SK-N-SH (cell line): ENCODE measurements at regions not wholly inside any gene's neighbourhood (a gene's known extent, or its start where the extent isn't known, plus 50 kb on each side); places are given as distances from the start of the nearest gene placed in this dataset.

Experiments
- CTCF ChIA-PET: fragments of 300-600, 350-600 bp; formaldehyde crosslinking; extraction: SDS; loops from one replicate; lab custom pipeline; 2021; lab: Yijun Ruan, JAX
- POLR2A ChIA-PET: fragments of 350-600 bp; sonication (Branson Sonifier 250); formaldehyde crosslinking; extraction: SDS; loops from one replicate; lab custom pipeline; 2020; ENCODE audit warnings: antibody characterized with exemption, inconsistent platforms; lab: Yijun Ruan, JAX
- DNase-seq: peaks from one replicate; pipeline ENCODE4 v3.0.0; 2012
- H2AFZ ChIP-seq: fragments of 200-600 bp; sonication (generic); 2 replicates; pipeline ENCODE4 v1.8.1; 2016; ENCODE audit warnings: antibody characterized with exemption, mild to moderate bottlenecking, low read depth
- H3F3A ChIP-seq: fragments of 200-600 bp; sonication (generic); replicated peaks from 2 replicates; pipeline ENCODE3; 2016; ENCODE audit warnings: antibody characterized with exemption, mild to moderate bottlenecking; ENCODE audit not compliant: insufficient read depth
- H3K27ac ChIP-seq, 2 experiments: fragments of 200-500 bp in 1 of 2; fragments of 200-600 bp in 1 of 2; sonication (Bioruptor generic) in 1 of 2; sonication (generic), shearing (Covaris generic) in 1 of 2; 2 replicates each; pipeline versions ENCODE4 v1.5.1 to v1.6.1; 2014 to 2016; ENCODE audit warnings: low read depth in 2 of 2, inconsistent platforms in 1 of 2, low read length in 1 of 2, mild to moderate bottlenecking in 1 of 2, mixed read lengths in 1 of 2
- H3K27me3 ChIP-seq: fragments of 200-600 bp; sonication (generic), shearing (Covaris generic); 2 replicates; pipeline ENCODE4 v1.6.1; 2016; ENCODE audit warnings: mixed run types; ENCODE audit not compliant: insufficient read depth
- H3K36me3 ChIP-seq, 2 experiments: fragments of 200-500 bp in 1 of 2; fragments of 200-600 bp in 1 of 2; sonication (Bioruptor generic) in 1 of 2; sonication (generic) in 1 of 2; replicated peaks in 1 of 2; 2 replicates each; pipeline versions ENCODE3 to v1.5.1; 2014 to 2016; ENCODE audit warnings: low read length in 1 of 2, mild to moderate bottlenecking in 1 of 2; ENCODE audit not compliant: insufficient read depth in 2 of 2, control insufficient read depth in 1 of 2
- H3K4me1 ChIP-seq, 2 experiments: fragments of 200-500 bp in 1 of 2; fragments of 200-600 bp in 1 of 2; sonication (Bioruptor generic) in 1 of 2; sonication (generic), shearing (Covaris generic) in 1 of 2; 2 replicates each; pipeline versions ENCODE4 v1.5.1 to v1.6.1; 2014 to 2016; ENCODE audit warnings: low read depth in 1 of 2, low read length in 1 of 2, mixed run types in 1 of 2; ENCODE audit not compliant: insufficient read depth in 2 of 2, control insufficient read depth in 1 of 2
- H3K4me2 ChIP-seq: fragments of 200-600 bp; sonication (generic), shearing (Covaris generic); 2 replicates; pipeline ENCODE4 v1.6.1; 2017; ENCODE audit warnings: mixed run types
- H3K4me3 ChIP-seq, 2 experiments: fragments of 200-500 bp in 1 of 2; fragments of 200-600 bp in 1 of 2; sonication (Bioruptor generic) in 1 of 2; sonication (generic), shearing (Covaris generic) in 1 of 2; 2 replicates each; pipeline versions ENCODE4 v1.5.1 to v1.8.1; 2014 to 2016; ENCODE audit warnings: low read depth in 2 of 2, inconsistent platforms in 1 of 2, low read length in 1 of 2, mild to moderate bottlenecking in 1 of 2, mixed read lengths in 1 of 2, moderate library complexity in 1 of 2
- H3K79me2 ChIP-seq: fragments of 200-600 bp; sonication (generic); 2 replicates; pipeline ENCODE4 v1.8.1; 2017; ENCODE audit warnings: mild to moderate bottlenecking; ENCODE audit not compliant: insufficient read depth
- H3K9ac ChIP-seq: fragments of 200-600 bp; sonication (generic); 2 replicates; pipeline ENCODE4 v1.6.1; 2017; ENCODE audit warnings: mixed run types
- H3K9me2 ChIP-seq: fragments of 200-600 bp; sonication (generic); 2 replicates; pipeline ENCODE4 v1.6.1; 2017; ENCODE audit warnings: mixed run types
- H3K9me3 ChIP-seq: fragments of 200-600 bp; sonication (generic); 2 replicates; pipeline ENCODE4 v1.6.1; 2017; ENCODE audit warnings: mixed run types, mild to moderate bottlenecking, moderate library complexity
- H4K20me1 ChIP-seq: fragments of 200-600 bp; sonication (generic); 2 replicates; pipeline ENCODE4 v1.6.1; 2017; ENCODE audit warnings: mild to moderate bottlenecking, mixed run types; ENCODE audit not compliant: insufficient read depth
- CHD2 ChIP-seq: fragments of 150-350 bp; IDR thresholded peaks from 2 replicates; pipeline ENCODE4 v1.6.1; 2018; ENCODE audit warnings: low read length; ENCODE audit not compliant: partially characterized antibody
- ELF1 ChIP-seq: IDR thresholded peaks from 2 replicates; pipeline ENCODE4 v1.4.0; 2012
- EP300 ChIP-seq, 2 experiments: IDR thresholded peaks; 2 replicates each; pipeline versions ENCODE4 v1.4.0 to v1.6.1; 2012; ENCODE audit warnings: borderline replicate concordance in 1 of 2, low read depth in 1 of 2, low read length in 1 of 2
- EZH2phosphoT487 ChIP-seq: fragments of 200-600 bp; sonication (generic); IDR thresholded peaks from 2 replicates; pipeline ENCODE4 v1.6.1; 2017; ENCODE audit warnings: low read depth, mixed run types, mild to moderate bottlenecking, antibody characterized with exemption, moderate library complexity, borderline replicate concordance
- FOSL2 ChIP-seq: IDR thresholded peaks from 2 replicates; pipeline ENCODE4 v1.4.0; 2012; ENCODE audit warnings: low read depth, mild to moderate bottlenecking, moderate library complexity, borderline replicate concordance
- FOXJ3 ChIP-seq: sonication (generic); formaldehyde crosslinking; IDR thresholded peaks from 2 replicates; pipeline ENCODE4 v1.5.1; 2020; ENCODE audit warnings: mild to moderate bottlenecking, missing genetic modification reagents
- FOXM1 ChIP-seq: IDR thresholded peaks from 2 replicates; pipeline ENCODE4 v1.4.0; 2012; ENCODE audit warnings: low read depth, mild to moderate bottlenecking
- GATA2 ChIP-seq: sonication (generic); formaldehyde crosslinking; IDR thresholded peaks from 2 replicates; pipeline ENCODE4 v1.5.0; 2020; ENCODE audit warnings: mild to moderate bottlenecking, missing genetic modification reagents
- JUND ChIP-seq: IDR thresholded peaks from 2 replicates; pipeline ENCODE4 v1.4.0; 2012
- MEF2A ChIP-seq: IDR thresholded peaks from 2 replicates; pipeline ENCODE4 v1.4.0; 2012; ENCODE audit warnings: low read depth, borderline replicate concordance
- NRF1 ChIP-seq: IDR thresholded peaks from 2 replicates; pipeline ENCODE4 v1.6.1; 2012; ENCODE audit warnings: low read depth, mild to moderate bottlenecking, low read length
- POLR2AphosphoS5 ChIP-seq: IDR thresholded peaks from 2 replicates; pipeline ENCODE4 v1.6.1; 2012; ENCODE audit warnings: low read depth, low read length
- RAD21 ChIP-seq: IDR thresholded peaks from 2 replicates; pipeline ENCODE4 v1.6.1; 2012; ENCODE audit warnings: mild to moderate bottlenecking, low read length
- RXRA ChIP-seq: IDR thresholded peaks from 2 replicates; pipeline ENCODE4 v1.4.0; 2012; ENCODE audit warnings: low read depth, mild to moderate bottlenecking, borderline replicate concordance
- SIN3A ChIP-seq: IDR thresholded peaks from 2 replicates; pipeline ENCODE4 v1.6.1; 2012; ENCODE audit warnings: low read depth, mild to moderate bottlenecking, low read length, moderate library complexity, borderline replicate concordance
- TAF1 ChIP-seq: IDR thresholded peaks from 2 replicates; pipeline ENCODE4 v1.6.1; 2012; ENCODE audit warnings: low read depth, mild to moderate bottlenecking, low read length, moderate library complexity, borderline replicate concordance
- TCF12 ChIP-seq: IDR thresholded peaks from 2 replicates; pipeline ENCODE4 v1.4.0; 2012
- TEAD4 ChIP-seq: IDR thresholded peaks from 2 replicates; pipeline ENCODE4 v1.4.0; 2012; ENCODE audit warnings: mild to moderate bottlenecking, borderline replicate concordance; ENCODE audit not compliant: insufficient read depth
- WGBS: methylation state at CpG from one replicate; pipeline ENCODE4 v1.1.6; 2017; ENCODE audit warnings: low lambda C conversion rate; 5-methylcytosine and 5-hydroxymethylcytosine counted together
- TF ChIP-seq, protein P1 (sequence below): IDR thresholded peaks from 2 replicates; pipeline ENCODE4 v1.6.1; 2012; ENCODE audit warnings: mild to moderate bottlenecking, low read depth, low read length, moderate library complexity
- TF ChIP-seq, protein P2 (sequence below): IDR thresholded peaks from 2 replicates; pipeline ENCODE4 v1.4.0; 2012; ENCODE audit warnings: low read depth
- TF ChIP-seq, protein P3 (sequence below): IDR thresholded peaks from 2 replicates; pipeline ENCODE4 v1.4.0; 2012; ENCODE audit warnings: low read depth, borderline replicate concordance
- TF ChIP-seq, protein P4 (sequence below): fragments of 150-350 bp; IDR thresholded peaks from 2 replicates; pipeline ENCODE4 v1.6.1; 2016; ENCODE audit warnings: mild to moderate bottlenecking, low read depth, low read length
- TF ChIP-seq, protein P5 (sequence below): IDR thresholded peaks from 2 replicates; pipeline ENCODE4 v1.4.0; 2012; ENCODE audit warnings: low read depth, borderline replicate concordance

DNA sequence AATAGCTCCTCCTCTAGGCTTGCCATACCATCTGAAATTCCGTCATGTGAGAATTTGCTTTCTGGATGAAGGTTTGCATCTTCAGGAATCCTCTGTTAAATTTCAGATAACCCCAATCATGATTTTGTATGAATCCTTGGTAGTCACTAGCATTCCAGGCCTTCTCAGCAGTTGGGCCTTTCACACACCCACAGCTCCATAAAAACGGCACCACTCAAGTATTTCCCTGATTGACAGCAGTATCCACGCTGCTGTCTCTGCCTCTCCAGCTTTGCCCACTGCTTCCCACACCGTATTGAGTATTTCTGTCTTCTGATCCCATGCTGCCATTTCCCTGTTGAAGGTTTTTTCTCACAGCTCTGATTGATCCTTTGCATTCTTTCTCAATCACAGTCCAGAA is 208.7 kb upstream of the NCAM1 start (continued):
- TF ChIP-seq, protein P1, sequence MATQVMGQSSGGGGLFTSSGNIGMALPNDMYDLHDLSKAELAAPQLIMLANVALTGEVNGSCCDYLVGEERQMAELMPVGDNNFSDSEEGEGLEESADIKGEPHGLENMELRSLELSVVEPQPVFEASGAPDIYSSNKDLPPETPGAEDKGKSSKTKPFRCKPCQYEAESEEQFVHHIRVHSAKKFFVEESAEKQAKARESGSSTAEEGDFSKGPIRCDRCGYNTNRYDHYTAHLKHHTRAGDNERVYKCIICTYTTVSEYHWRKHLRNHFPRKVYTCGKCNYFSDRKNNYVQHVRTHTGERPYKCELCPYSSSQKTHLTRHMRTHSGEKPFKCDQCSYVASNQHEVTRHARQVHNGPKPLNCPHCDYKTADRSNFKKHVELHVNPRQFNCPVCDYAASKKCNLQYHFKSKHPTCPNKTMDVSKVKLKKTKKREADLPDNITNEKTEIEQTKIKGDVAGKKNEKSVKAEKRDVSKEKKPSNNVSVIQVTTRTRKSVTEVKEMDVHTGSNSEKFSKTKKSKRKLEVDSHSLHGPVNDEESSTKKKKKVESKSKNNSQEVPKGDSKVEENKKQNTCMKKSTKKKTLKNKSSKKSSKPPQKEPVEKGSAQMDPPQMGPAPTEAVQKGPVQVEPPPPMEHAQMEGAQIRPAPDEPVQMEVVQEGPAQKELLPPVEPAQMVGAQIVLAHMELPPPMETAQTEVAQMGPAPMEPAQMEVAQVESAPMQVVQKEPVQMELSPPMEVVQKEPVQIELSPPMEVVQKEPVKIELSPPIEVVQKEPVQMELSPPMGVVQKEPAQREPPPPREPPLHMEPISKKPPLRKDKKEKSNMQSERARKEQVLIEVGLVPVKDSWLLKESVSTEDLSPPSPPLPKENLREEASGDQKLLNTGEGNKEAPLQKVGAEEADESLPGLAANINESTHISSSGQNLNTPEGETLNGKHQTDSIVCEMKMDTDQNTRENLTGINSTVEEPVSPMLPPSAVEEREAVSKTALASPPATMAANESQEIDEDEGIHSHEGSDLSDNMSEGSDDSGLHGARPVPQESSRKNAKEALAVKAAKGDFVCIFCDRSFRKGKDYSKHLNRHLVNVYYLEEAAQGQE, result no peak
- no peak for TF ChIP-seq ELF1
- TF ChIP-seq, protein P2, sequence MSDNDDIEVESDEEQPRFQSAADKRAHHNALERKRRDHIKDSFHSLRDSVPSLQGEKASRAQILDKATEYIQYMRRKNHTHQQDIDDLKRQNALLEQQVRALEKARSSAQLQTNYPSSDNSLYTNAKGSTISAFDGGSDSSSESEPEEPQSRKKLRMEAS, result no peak
- no peak for TF ChIP-seq EZH2phosphoT487
- no peak for TF ChIP-seq RAD21

DNA sequence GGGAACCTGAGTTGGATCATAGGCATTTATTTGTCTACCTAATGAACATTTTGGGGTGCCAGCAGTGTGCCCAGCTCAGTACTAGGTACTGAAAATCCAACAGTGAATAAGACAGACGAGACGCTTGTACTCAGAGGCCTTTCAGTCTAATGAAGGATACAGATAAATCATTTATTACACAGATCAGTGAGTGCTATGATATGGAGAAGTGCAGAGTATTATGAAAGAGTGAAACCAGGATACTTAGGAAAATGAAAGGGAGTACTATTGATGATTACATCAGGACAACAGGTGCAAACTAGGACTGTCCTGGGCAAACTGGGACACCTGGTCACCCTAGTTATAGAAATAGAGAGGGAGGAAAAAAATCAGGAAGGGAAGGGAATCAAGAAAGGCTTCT is 207.5 kb upstream of the NCAM1 start:
- 75% methylated on average over 2 of the region's 2 CpGs for WGBS
- TF ChIP-seq JUND (no peak), TCF12 (no peak), EP300 (IDR thresholded peaks at IDR 0.05; ENCODE audit: borderline replicate concordance in 1 of 2, low read depth in 1 of 2, low read length in 1 of 2) (no peak), MEF2A (no peak), FOXM1 (no peak), NRF1 (no peak), CHD2 (no peak), FOSL2 (no peak), SIN3A (no peak), POLR2AphosphoS5 (no peak), TEAD4 (no peak), TAF1 (no peak), RXRA (no peak), GATA2 (CRISPR knock-in tag) (no peak), RAD21 (no peak), FOXJ3 (no peak)
- TF ChIP-seq, protein P2, result no peak
- TF ChIP-seq, protein P3, sequence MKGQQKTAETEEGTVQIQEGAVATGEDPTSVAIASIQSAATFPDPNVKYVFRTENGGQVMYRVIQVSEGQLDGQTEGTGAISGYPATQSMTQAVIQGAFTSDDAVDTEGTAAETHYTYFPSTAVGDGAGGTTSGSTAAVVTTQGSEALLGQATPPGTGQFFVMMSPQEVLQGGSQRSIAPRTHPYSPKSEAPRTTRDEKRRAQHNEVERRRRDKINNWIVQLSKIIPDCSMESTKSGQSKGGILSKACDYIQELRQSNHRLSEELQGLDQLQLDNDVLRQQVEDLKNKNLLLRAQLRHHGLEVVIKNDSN, result no peak
- TF ChIP-seq, protein P4, sequence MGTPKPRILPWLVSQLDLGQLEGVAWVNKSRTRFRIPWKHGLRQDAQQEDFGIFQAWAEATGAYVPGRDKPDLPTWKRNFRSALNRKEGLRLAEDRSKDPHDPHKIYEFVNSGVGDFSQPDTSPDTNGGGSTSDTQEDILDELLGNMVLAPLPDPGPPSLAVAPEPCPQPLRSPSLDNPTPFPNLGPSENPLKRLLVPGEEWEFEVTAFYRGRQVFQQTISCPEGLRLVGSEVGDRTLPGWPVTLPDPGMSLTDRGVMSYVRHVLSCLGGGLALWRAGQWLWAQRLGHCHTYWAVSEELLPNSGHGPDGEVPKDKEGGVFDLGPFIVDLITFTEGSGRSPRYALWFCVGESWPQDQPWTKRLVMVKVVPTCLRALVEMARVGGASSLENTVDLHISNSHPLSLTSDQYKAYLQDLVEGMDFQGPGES, result no peak
- TF ChIP-seq, protein P5, sequence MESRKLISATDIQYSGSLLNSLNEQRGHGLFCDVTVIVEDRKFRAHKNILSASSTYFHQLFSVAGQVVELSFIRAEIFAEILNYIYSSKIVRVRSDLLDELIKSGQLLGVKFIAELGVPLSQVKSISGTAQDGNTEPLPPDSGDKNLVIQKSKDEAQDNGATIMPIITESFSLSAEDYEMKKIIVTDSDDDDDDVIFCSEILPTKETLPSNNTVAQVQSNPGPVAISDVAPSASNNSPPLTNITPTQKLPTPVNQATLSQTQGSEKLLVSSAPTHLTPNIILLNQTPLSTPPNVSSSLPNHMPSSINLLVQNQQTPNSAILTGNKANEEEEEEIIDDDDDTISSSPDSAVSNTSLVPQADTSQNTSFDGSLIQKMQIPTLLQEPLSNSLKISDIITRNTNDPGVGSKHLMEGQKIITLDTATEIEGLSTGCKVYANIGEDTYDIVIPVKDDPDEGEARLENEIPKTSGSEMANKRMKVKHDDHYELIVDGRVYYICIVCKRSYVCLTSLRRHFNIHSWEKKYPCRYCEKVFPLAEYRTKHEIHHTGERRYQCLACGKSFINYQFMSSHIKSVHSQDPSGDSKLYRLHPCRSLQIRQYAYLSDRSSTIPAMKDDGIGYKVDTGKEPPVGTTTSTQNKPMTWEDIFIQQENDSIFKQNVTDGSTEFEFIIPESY, result no peak
- CTCF ChIA-PET, result interaction anchor here (1.0 to 1.7 kb wide), 3 partner anchors 13 to 166 kb away, joined by 3 to 4 read pairs (median 4); no protein-coding TSS in a partner anchor

More for the DNA sequence above, 207.5 kb upstream of the NCAM1 start:
- Histone ChIP-seq H2AFZ (no peak overlapping the region), H3K9me2 (no peaks in the 10 kb centered on the region), H3K27me3 (no peaks in the 10 kb centered on the region), H3F3A (no peaks in the 10 kb centered on the region), H4K20me1 (no peaks in the 10 kb centered on the region), H3K4me2 (no peak overlapping the region), H3K4me3 (no peak overlapping the region), H3K9me3 (no peaks in the 10 kb centered on the region), H3K36me3 (no peaks in the 10 kb centered on the region), H3K9ac (no peak overlapping the region), H3K4me1 (peaks cover 0 to 18% of the 10 kb centered on the region in 2 experiments; a peak in 1 of 4 replicates), H3K79me2 (no peaks in the 10 kb centered on the region), H3K27ac (no peak overlapping the region)
- DNase-seq, result no peak
- POLR2A ChIA-PET, result no interaction called here
